SJSA1 (cell line): ENCODE measurements at regions not wholly inside any gene's neighbourhood (a gene's known extent, or its start where the extent isn't known, plus 50 kb on each side); places are given as distances from the start of the nearest gene placed in this dataset.

Source experiments
- DNase-seq, 2 experiments: peaks; one replicate each; pipeline ENCODE4 v3.0.0-alpha.2; 2015 to 2020; ENCODE audit warnings: low spot score in 2 of 2, low read depth in 1 of 2
- H3K27ac ChIP-seq: fragments of 250-450 bp; sonication (Bioruptor Pico); 2 replicates; pipeline ENCODE4 v1.5.1; 2020; ENCODE audit warnings: mild to moderate bottlenecking, moderate library complexity
- H3K27me3 ChIP-seq: fragments of 250-450 bp; sonication (Bioruptor Pico); replicated peaks from 2 replicates; pipeline ENCODE4 v1.5.1; 2020; ENCODE audit warnings: mild to moderate bottlenecking, moderate library complexity
- H3K36me3 ChIP-seq: fragments of 250-450 bp; sonication (Bioruptor Pico); 2 replicates; pipeline ENCODE4 v1.5.1; 2020; ENCODE audit warnings: mild to moderate bottlenecking
- H3K4me1 ChIP-seq: fragments of 250-450 bp; sonication (Bioruptor Pico); replicated peaks from 2 replicates; pipeline ENCODE4 v1.6.1; 2021; ENCODE audit warnings: mild to moderate bottlenecking
- H3K4me3 ChIP-seq: fragments of 250-450 bp; sonication (Bioruptor Pico); 2 replicates; pipeline ENCODE4 v1.5.1; 2020; ENCODE audit warnings: mild to moderate bottlenecking
- H3K9me3 ChIP-seq: fragments of 250-450 bp; sonication (Bioruptor Pico); replicated peaks from 2 replicates; pipeline ENCODE4 v1.5.1; 2020; ENCODE audit warnings: mild to moderate bottlenecking

GRCh38 chr9:88798476-88798875, 192.8 kb upstream of the S1PR3 start:
- H3K36me3 ChIP-seq, result no peaks in the 10 kb centered on the region
- no peaks in the 10 kb centered on the region for H3K9me3 ChIP-seq
- H3K27ac ChIP-seq, result no peak overlapping the region
- no peaks in the 10 kb centered on the region for H3K27me3 ChIP-seq
- H3K4me3 ChIP-seq, result no peak overlapping the region
- H3K4me1 ChIP-seq, result no peaks in the 10 kb centered on the region
- no peak for DNase-seq

DNA sequence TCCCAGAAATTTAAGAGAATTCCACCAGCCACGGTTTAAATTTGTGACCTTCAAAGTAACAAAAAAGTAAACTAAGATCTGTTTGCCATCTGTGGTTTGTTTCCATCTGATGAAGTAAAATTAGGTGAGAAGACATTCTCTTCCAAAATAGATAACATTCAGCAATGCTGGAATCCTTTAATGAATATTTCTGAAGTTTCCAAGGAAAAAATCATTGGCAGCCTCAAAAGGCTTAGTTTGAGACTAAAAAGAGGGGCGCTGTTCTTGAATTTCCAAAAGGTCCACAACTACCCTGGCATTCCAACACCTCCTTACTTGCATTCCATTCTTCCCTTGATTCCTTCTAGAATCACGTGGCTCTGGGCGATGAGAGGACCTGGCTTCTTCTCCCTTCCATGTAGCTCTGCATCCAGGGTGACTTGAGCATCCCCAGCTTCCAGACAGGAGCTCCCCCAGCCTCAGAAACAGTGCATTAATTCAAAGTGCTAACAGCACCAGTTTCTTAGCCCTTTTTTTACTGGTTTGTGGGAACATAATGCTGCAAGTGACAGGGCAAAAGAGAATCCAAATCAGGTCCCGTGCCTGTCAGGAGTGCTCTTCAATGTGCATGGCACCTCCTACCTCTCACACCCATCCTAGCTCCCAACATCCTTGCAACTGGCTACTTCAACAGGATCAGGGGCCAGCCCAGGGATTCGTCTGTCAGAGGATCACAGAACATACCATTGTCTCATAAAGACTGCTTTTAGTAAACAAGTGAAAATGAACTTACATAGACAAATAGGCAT, 191.5 kb upstream of the S1PR3 start:
- Histone ChIP-seq H3K4me1 (no peaks in the 10 kb centered on the region), H3K27me3 (no peaks in the 10 kb centered on the region), H3K36me3 (no peaks in the 10 kb centered on the region), H3K9me3 (no peaks in the 10 kb centered on the region), H3K27ac (no peak overlapping the region), H3K4me3 (no peak overlapping the region)
- no peak for DNase-seq

DNA sequence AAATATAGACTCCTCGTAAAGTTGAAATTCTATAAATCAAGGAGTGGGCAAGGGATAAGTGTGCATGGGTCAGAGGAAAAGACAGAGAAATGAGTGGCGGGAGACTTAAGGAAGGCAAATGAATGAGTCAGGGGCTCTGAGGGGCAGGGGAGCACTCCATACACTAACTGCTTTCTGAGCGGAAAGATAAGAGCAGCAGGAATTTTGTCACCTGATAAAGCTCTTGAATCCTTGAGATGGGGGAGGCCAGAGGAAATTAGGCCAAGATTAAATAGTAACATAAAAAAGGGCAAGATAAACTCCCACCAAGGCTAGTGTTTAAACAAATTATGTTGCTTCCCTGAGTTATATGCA, 191.0 kb upstream of the S1PR3 start:
- H3K4me3 ChIP-seq, result no peak overlapping the region
- no peaks in the 10 kb centered on the region for H3K9me3 ChIP-seq
- no peak overlapping the region for H3K27ac ChIP-seq
- no peaks in the 10 kb centered on the region for H3K36me3 ChIP-seq
- no peak for DNase-seq
- H3K27me3 ChIP-seq, result no peaks in the 10 kb centered on the region
- no peaks in the 10 kb centered on the region for H3K4me1 ChIP-seq

GRCh38 chr9:88801214-88801796, 190.0 kb upstream of the S1PR3 start:
- H3K27me3 ChIP-seq, result no peaks in the 10 kb centered on the region
- no peak overlapping the region for H3K27ac ChIP-seq
- H3K4me1 ChIP-seq, result no peaks in the 10 kb centered on the region
- H3K36me3 ChIP-seq, result no peaks in the 10 kb centered on the region
- H3K4me3 ChIP-seq, result no peak overlapping the region
- no peak for DNase-seq
- H3K9me3 ChIP-seq, result no peaks in the 10 kb centered on the region

GRCh38 chr9:88802533-88802932, 188.7 kb upstream of the S1PR3 start:
- no peak overlapping the region for H3K27ac ChIP-seq
- no peaks in the 10 kb centered on the region for H3K36me3 ChIP-seq
- no peaks in the 10 kb centered on the region for H3K27me3 ChIP-seq
- H3K4me1 ChIP-seq, result no peaks in the 10 kb centered on the region
- no peak for DNase-seq
- no peak overlapping the region for H3K4me3 ChIP-seq
- H3K9me3 ChIP-seq, result no peaks in the 10 kb centered on the region

DNA sequence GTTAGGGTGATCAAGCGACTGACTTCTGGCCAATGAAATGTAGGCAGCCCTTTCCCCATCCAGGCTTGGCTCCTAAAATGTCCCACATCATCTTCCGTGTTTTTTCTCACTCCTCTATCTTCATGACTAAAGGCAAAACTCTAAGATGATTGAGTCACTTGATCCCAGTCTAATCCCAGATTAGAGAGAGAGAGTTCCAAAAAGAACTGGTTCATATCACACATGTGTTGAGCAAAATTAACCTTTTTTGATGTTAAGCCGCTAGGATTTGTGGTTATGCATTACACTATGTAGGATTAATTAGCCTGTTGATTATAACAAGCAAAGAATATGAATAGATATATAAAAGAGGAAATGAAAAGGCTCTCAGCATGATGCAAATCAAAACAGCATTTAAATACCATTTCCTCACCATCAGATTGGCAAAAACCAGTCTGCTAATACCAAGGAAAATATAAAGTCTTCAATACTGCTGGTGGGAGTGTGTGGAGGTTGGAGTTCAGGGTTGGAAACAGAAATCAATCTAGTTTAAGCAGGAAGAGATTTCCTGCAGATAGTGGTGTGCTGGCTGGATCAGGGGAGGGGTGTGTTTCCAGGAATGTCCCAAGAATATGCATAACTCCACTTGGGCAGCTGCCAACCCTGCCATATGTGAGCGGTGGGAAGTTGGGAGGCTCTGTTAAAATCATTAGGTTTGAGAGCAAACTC, 187.6 kb upstream of the S1PR3 start:
- Histone ChIP-seq H3K9me3 (no peaks in the 10 kb centered on the region), H3K36me3 (no peaks in the 10 kb centered on the region), H3K27me3 (no peaks in the 10 kb centered on the region), H3K4me3 (no peak overlapping the region), H3K4me1 (no peaks in the 10 kb centered on the region), H3K27ac (no peak overlapping the region)
- DNase-seq, result no peak

GRCh38 chr9:88804254-88804596, 187.0 kb upstream of the S1PR3 start:
- peaks cover 4% of the 10 kb centered on the region for H3K4me1 ChIP-seq

DNA sequence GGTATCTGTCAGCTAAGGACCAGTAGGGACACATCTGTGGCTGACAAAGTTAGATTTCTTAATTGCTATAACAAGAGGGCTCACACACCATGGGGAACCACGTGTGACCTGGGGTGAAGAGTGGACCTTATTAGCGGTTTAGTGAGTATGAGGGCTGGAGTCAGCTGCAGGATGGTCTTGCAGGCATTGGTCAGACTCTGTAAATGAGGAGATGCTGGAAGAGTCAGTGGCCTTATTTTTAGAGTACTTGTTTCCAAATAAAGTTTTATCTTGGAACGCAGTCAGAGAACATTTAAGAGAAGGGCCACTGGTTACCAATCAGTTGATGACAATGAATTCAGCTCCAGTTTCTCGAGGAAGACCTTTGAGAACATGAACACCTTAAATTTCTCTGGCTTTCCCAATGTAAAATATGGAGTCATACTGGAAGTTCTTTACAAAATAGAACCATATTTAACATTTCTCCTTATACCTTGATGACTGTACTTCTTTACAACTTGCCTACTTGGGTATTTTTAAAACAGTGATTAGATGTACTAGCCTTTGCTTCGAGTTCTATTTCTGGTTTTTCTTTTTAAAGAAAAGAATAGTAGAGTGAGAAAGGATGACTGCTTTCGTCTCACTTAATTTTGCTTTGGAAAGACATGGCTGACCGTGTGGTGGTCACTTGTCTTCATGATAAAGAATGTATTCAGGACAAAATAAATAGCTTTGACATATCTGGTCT, 185.9 kb upstream of the S1PR3 start:
- H3K36me3 ChIP-seq, result no peaks in the 10 kb centered on the region
- DNase-seq, result no peak
- no peak overlapping the region for H3K4me3 ChIP-seq
- H3K9me3 ChIP-seq, result no peaks in the 10 kb centered on the region
- H3K4me1 ChIP-seq, result peaks cover 13% of the 10 kb centered on the region
- H3K27me3 ChIP-seq, result no peaks in the 10 kb centered on the region
- no peak overlapping the region for H3K27ac ChIP-seq

More at GRCh38 chr9:88804254-88804596, 187.0 kb upstream of the S1PR3 start:
- Histone ChIP-seq H3K27me3 (no peaks in the 10 kb centered on the region), H3K27ac (no peak overlapping the region), H3K4me3 (no peak overlapping the region), H3K36me3 (no peaks in the 10 kb centered on the region), H3K9me3 (no peaks in the 10 kb centered on the region)
- DNase-seq, result no peak

DNA sequence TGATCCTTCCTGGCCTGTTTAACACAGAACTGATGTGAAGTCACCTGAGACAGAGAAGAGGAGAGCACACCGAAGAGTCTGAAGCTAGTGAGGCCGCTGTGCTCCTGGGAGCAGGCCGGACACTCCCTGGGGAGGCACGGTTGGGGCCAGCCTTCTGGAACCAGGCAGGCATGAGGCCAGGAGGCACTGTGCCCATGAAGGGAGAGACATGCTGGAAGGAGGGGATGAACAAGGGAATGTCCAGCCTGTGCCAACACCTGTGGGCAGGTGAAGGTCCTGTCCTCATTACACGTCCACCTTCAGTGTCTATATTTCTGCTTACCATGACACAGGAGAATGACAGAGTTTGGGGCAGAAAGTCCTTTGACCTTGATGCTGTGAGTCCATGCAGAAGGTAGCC, 183.8 kb upstream of the S1PR3 start:
- Histone ChIP-seq H3K9me3 (no peaks in the 10 kb centered on the region), H3K4me1 (peaks cover 13% of the 10 kb centered on the region), H3K27ac (no peak overlapping the region), H3K4me3 (no peak overlapping the region), H3K36me3 (no peaks in the 10 kb centered on the region), H3K27me3 (no peaks in the 10 kb centered on the region)
- DNase-seq, result no peak

GRCh38 chr9:88808019-88808656, 183.1 kb upstream of the S1PR3 start:
- H3K4me3 ChIP-seq, result no peak overlapping the region
- H3K4me1 ChIP-seq, result peaks cover 13% of the 10 kb centered on the region
- no peak overlapping the region for H3K27ac ChIP-seq
- DNase-seq, result no peak
- no peaks in the 10 kb centered on the region for H3K9me3 ChIP-seq
- no peaks in the 10 kb centered on the region for H3K36me3 ChIP-seq
- H3K27me3 ChIP-seq, result no peaks in the 10 kb centered on the region

DNA sequence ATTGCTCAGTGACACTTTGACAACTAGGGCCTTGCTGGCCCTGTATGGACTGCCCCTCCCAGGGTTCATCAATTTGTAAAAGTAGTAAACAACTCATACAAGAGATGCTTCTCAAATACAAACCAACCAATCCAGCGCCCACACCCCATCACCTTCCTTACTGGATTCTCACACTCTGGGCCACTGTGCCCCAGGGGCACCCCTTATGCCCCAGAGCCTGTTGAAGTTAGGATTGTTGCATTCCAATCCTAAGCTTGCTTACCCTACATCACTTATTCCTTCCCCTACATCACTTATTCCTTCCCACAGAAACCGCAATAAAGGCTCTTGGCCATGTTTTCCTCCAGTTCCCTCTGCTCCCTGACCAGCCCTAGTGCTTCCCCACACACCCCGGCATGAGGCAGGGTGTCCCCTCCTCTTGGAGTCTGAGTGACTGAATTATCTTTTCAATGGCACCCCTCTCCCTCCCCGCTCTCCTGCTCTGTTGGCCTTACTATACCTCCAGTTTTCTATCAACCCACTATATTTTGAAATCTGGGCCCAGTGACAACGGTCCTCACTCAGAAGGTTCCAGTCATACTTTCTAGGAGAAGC, 182.4 kb upstream of the S1PR3 start:
- no peak for DNase-seq
- H3K27me3 ChIP-seq, result no peaks in the 10 kb centered on the region
- H3K27ac ChIP-seq, result no peak overlapping the region
- no peak overlapping the region for H3K4me3 ChIP-seq
- no peaks in the 10 kb centered on the region for H3K36me3 ChIP-seq
- no peaks in the 10 kb centered on the region for H3K9me3 ChIP-seq
- H3K4me1 ChIP-seq, result peaks cover 13% of the 10 kb centered on the region

DNA sequence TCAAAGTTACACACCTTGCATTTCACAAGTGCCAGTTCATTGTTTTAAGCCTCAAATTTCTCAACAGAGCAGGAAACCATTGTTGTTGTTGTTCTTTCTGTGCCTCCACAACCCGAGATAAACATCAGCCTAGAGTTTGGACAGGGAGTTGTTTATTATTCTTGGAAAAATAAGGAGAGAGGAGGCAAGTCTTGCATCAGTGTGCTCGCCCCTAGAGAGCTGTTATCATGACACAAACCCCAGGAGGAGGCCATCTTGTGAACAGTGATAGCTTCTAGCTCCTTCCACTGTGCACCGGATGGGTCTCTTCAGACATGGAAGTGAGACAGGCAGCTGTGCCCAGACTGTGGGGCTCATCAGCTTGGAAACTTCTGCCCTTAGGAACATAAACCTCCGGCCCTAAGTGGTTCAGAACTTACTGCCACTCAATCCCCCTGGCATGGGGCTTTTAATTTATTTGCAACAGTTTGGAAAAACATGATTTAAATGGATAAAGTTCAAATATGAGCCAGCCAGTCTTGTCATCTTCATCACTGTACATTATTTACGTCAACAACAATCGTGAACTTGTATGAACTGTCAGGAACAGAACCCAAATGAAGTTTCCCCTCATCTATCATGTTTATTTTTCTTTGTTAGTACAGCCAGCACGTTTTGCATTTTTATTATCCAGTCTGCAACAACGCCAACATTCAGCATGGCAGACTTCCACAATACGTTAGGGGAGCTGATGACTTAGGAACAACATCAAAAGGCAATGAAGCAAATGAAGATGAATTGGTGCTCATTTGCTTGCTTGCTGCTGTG, 181.7 kb upstream of the S1PR3 start:
- H3K4me1 ChIP-seq, result peaks cover 19% of the 10 kb centered on the region
- DNase-seq, result peak in 1 of 2 experiments; percentile 40
- H3K27me3 ChIP-seq, result no peaks in the 10 kb centered on the region
- peak overlapping the region; percentile 49; the same call in 1 of the 2 replicates for H3K27ac ChIP-seq
- H3K9me3 ChIP-seq, result no peaks in the 10 kb centered on the region
- no peak overlapping the region for H3K4me3 ChIP-seq
- H3K36me3 ChIP-seq, result no peaks in the 10 kb centered on the region

- no peak overlapping the region for H3K4me3 ChIP-seq
- H3K9me3 ChIP-seq, result no peaks in the 10 kb centered on the region
- no peaks in the 10 kb centered on the region for H3K36me3 ChIP-seq
- DNase-seq, result no peak
- no peaks in the 10 kb centered on the region for H3K27me3 ChIP-seq
- H3K4me1 ChIP-seq, result peaks cover 23% of the 10 kb centered on the region
- no peak overlapping the region for H3K27ac ChIP-seq
Observed at GRCh38 chr9:88810826-88811225, 180.4 kb upstream of the S1PR3 start.
